Right atrium auricular region (tissue), 2 donors: ENCODE measurements at regions not wholly inside any gene's neighbourhood (a gene's known extent, or its start where the extent isn't known, plus 50 kb on each side); places are given as distances from the start of the nearest gene placed in this dataset.

Source experiments
- DNase-seq: peaks from one replicate; pipeline ENCODE4 v3.0.0-alpha.2; 2019; ENCODE audit warnings: low spot score
- H3K27ac ChIP-seq, 2 donors: fragments of 200-600 bp; sonication (generic); 1 replicate in 1 of 2; 2 replicates in 1 of 2; pipeline ENCODE4 v1.5.1; 2016 to 2019
- H3K27me3 ChIP-seq, 2 donors: fragments of 200-600 bp; sonication (generic); one replicate each; pipeline versions ENCODE4 v1.5.1 to v1.6.0; 2017 to 2019
- H3K36me3 ChIP-seq: fragments of 200-600 bp; sonication (generic); one replicate; pipeline ENCODE4 v1.5.1; 2016
- H3K4me1 ChIP-seq, 2 donors: fragments of 200-600 bp; sonication (generic); one replicate each; pipeline versions ENCODE4 v1.5.1 to v1.6.0; 2017 to 2019
- H3K4me3 ChIP-seq, 2 donors: fragments of 200-600 bp; sonication (generic); 1 replicate in 1 of 2; 2 replicates in 1 of 2; pipeline ENCODE4 v1.5.1; 2017 to 2019; ENCODE audit warnings: mild to moderate bottlenecking in 1 of 2, moderate library complexity in 1 of 2
- H3K9me3 ChIP-seq, 2 donors: fragments of 200-600 bp; sonication (generic); one replicate each; pipeline ENCODE4 v1.5.1; 2019
- CTCF ChIP-seq, 2 donors: fragments of 200-600 bp; sonication (generic); IDR thresholded peaks; one replicate each; pipeline ENCODE4 v1.5.1; 2019; ENCODE audit warnings: antibody characterized with exemption in 2 of 2

DNA sequence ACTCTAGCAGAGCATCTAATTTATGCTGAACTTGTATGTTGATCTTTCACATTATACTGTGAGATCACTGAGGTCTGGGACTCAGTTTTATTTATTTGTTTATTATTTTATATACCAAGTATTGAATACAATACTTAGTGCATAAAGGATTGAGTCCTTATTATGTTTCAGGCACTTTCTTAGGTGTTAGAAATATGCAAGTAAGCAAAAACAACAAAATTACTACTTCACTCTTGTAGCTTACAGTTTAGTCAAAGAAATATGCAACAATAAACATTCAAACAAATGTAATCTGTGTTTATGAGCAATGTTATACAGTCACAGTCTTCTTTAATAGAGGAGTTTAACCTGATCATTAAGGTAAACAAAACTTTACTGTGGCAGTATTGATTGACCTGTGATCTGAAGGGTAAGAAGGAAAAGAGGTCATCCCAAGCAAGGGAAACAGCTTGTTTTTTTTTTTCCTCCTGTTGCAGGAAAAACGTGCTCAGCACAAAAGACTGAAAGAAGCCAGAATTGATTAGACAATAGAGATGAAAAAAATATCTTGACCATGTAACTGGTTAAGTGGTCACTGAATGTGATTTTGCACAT lies 990.7 kb downstream of the TRHDE start:
- Histone ChIP-seq H3K9me3 (peaks cover 0 to 6% of the 10 kb centered on the region in 2 donors), H3K4me1 (no peaks in the 10 kb centered on the region), H3K27me3 (no peaks in the 10 kb centered on the region), H3K4me3 (no peak overlapping the region), H3K27ac (no peak overlapping the region), H3K36me3 (no peaks in the 10 kb centered on the region)
- TF ChIP-seq CTCF (IDR thresholded peaks at IDR 0.05), result no peak
- no peak for DNase-seq

- no peak for TF ChIP-seq CTCF (IDR thresholded peaks at IDR 0.05)
- Histone ChIP-seq H3K4me1 (no peaks in the 10 kb centered on the region), H3K36me3 (no peaks in the 10 kb centered on the region), H3K9me3 (peaks cover 0 to 11% of the 10 kb centered on the region in 2 donors), H3K4me3 (no peak overlapping the region), H3K27ac (no peak overlapping the region), H3K27me3 (no peaks in the 10 kb centered on the region)
- DNase-seq, result no peak
Measured at GRCh38 chr12:73266206-73266605, 994.0 kb downstream of the TRHDE start.

- Histone ChIP-seq H3K27ac (no peak overlapping the region), H3K4me1 (no peaks in the 10 kb centered on the region), H3K9me3 (no peaks in the 10 kb centered on the region), H3K36me3 (no peaks in the 10 kb centered on the region), H3K4me3 (no peak overlapping the region), H3K27me3 (no peaks in the 10 kb centered on the region)
- no peak for DNase-seq
- TF ChIP-seq CTCF (IDR thresholded peaks at IDR 0.05), result no peak
Measured at GRCh38 chr12:73274976-73275375, 1002.8 kb downstream of the TRHDE start.

DNA sequence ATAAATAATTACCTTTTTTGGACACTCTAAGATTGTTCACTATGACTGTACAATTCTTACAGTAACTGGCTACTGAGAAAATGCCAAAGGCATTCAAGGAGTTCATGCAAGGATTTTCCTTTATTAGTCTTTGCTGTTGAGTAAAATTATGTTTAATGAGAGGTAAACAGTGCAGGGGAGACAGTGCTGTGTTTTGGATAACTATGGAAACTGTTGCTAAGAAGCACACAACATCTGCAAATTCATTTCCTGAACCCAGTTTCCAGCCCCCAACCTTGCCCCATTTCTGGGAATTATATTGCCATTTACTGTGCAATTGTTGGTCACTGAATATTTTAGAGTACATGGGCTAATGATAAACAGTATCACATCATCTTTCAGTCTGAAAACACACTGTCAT lies 1005.8 kb downstream of the TRHDE start:
- no peak overlapping the region for H3K4me3 ChIP-seq
- no peaks in the 10 kb centered on the region for H3K9me3 ChIP-seq
- no peaks in the 10 kb centered on the region for H3K27me3 ChIP-seq
- no peak for TF ChIP-seq CTCF (IDR thresholded peaks at IDR 0.05)
- no peak overlapping the region for H3K27ac ChIP-seq
- no peaks in the 10 kb centered on the region for H3K36me3 ChIP-seq
- DNase-seq, result no peak
- H3K4me1 ChIP-seq, result no peaks in the 10 kb centered on the region

DNA sequence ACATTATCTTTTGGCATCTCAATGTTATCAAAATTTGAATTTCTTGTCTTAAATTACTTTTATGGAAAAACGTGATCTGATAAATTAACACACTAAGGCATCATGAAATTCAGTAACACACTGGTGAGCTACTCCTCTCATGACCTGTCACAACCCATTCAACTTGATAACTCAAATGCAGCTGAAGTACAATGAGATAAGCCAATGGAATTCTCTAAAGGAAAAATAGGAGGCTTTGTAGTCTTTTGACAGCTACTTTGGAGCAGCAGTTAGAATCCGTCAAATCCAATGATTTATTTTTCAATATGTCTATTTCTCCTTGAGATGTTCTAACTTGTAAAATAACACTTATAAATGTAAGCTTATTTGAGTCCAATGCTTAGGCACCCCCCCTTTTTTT lies 1029.4 kb downstream of the TRHDE start:
- Histone ChIP-seq H3K27ac (no peak overlapping the region), H3K36me3 (no peaks in the 10 kb centered on the region), H3K27me3 (no peaks in the 10 kb centered on the region), H3K4me1 (no peaks in the 10 kb centered on the region), H3K4me3 (no peak overlapping the region), H3K9me3 (no peaks in the 10 kb centered on the region)
- no peak for DNase-seq
- TF ChIP-seq CTCF (IDR thresholded peaks at IDR 0.05), result no peak

DNA sequence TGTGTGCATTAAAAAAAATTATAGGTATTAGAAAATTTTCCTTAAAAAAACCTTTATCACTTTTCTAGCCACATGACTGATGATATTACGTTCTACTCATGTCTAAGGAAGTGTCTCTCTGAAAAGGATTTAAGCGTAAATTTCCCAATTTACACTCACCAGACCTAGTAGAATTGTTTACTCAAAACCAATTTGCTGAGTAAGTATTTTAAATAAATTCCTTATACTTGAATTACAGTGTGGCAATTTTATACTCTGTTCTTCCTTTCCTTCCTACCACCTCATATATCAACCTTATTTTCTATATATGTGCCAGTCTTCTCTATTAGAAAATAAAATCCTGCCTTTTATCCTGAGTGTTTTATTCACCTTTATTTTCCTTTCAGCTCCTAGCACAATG lies 1035.1 kb downstream of the TRHDE start:
- Histone ChIP-seq H3K4me3 (no peak overlapping the region), H3K9me3 (peaks cover 0 to 4% of the 10 kb centered on the region in 2 donors), H3K36me3 (no peaks in the 10 kb centered on the region), H3K27me3 (no peaks in the 10 kb centered on the region), H3K27ac (no peak overlapping the region), H3K4me1 (no peaks in the 10 kb centered on the region)
- TF ChIP-seq CTCF (IDR thresholded peaks at IDR 0.05), result no peak
- no peak for DNase-seq
